Fibroblast of skin of left quadriceps (primary cell): ENCODE measurements at regions not wholly inside any gene's neighbourhood (a gene's known extent, or its start where the extent isn't known, plus 50 kb on each side); places are given as distances from the start of the nearest gene placed in this dataset.

Experiments used
- DNase-seq, 2 experiments: peaks; one replicate each; pipeline ENCODE4 v3.0.0-alpha.2; 2013; ENCODE audit warnings: low read depth in 2 of 2

- DNase-seq = no peak
These were observed 494.7 kb downstream of the NPHP4 start for GRCh38 chr1:5497503-5497902.

GRCh38 chr1:5495596-5496410 is 496.4 kb downstream of the NPHP4 start:
- no peak for DNase-seq

GRCh38 chr1:5494518-5494917 is 497.7 kb downstream of the NPHP4 start:
- no peak for DNase-seq

GRCh38 chr1:5493851-5494311 is 498.3 kb downstream of the NPHP4 start:
- no peak for DNase-seq

- DNase-seq = no peak
These were observed 498.9 kb downstream of the NPHP4 start for GRCh38 chr1:5493275-5493674.

GRCh38 chr1:5492846-5493245 is 499.4 kb downstream of the NPHP4 start:
- no peak for DNase-seq

GRCh38 chr1:5491207-5491904 is 500.9 kb downstream of the NPHP4 start:
- no peak for DNase-seq

- DNase-seq = no peak
These were observed 501.6 kb downstream of the NPHP4 start for GRCh38 chr1:5490635-5491034.

- no peak for DNase-seq
These were observed 503.8 kb downstream of the NPHP4 start for GRCh38 chr1:5488448-5488847.

- no peak for DNase-seq
These were observed 506.1 kb downstream of the NPHP4 start for GRCh38 chr1:5485968-5486696.

- DNase-seq = no peak
These were observed 506.8 kb downstream of the NPHP4 start for GRCh38 chr1:5485436-5485835.

- no peak for DNase-seq
These were observed 507.6 kb downstream of the NPHP4 start for GRCh38 chr1:5484451-5485165.

GRCh38 chr1:5481889-5482288 is 510.3 kb downstream of the NPHP4 start:
- no peak for DNase-seq

- no peak for DNase-seq
These were observed 511.3 kb downstream of the NPHP4 start for GRCh38 chr1:5480906-5481305.

GRCh38 chr1:5479876-5480646 is 512.2 kb downstream of the NPHP4 start:
- no peak for DNase-seq

- DNase-seq = no peak
These were observed 513.3 kb downstream of the NPHP4 start for GRCh38 chr1:5478961-5479360.

- no peak for DNase-seq
These were observed 514.0 kb downstream of the NPHP4 start for GRCh38 chr1:5478156-5478695.

GRCh38 chr1:5477716-5478115 is 514.5 kb downstream of the NPHP4 start:
- DNase-seq = no peak

- no peak for DNase-seq
These were observed 516.7 kb downstream of the NPHP4 start for GRCh38 chr1:5475572-5475971.

- no peak for DNase-seq
These were observed 519.0 kb downstream of the NPHP4 start for GRCh38 chr1:5473268-5473667.

GRCh38 chr1:5466487-5466886 is 525.7 kb downstream of the NPHP4 start:
- DNase-seq = no peak
